HG03060 (cell line): ENCODE measurements at regions not wholly inside any gene's neighbourhood (a gene's known extent, or its start where the extent isn't known, plus 50 kb on each side); places are given as distances from the start of the nearest gene placed in this dataset.
"Not testable (repeated sequence)": the region's sequence is repeated elsewhere in the genome, so short reads cannot be mapped to it uniquely, and the experiment has no call there.

Experiments used
- ATAC-seq: cut with Tn5 transposase; IDR thresholded peaks from one replicate; pipeline ENCODE4 v1.9.1; 2021; ENCODE audit warnings: low read depth, moderate number of reproducible peaks; ENCODE audit not compliant: unreplicated experiment

DNA sequence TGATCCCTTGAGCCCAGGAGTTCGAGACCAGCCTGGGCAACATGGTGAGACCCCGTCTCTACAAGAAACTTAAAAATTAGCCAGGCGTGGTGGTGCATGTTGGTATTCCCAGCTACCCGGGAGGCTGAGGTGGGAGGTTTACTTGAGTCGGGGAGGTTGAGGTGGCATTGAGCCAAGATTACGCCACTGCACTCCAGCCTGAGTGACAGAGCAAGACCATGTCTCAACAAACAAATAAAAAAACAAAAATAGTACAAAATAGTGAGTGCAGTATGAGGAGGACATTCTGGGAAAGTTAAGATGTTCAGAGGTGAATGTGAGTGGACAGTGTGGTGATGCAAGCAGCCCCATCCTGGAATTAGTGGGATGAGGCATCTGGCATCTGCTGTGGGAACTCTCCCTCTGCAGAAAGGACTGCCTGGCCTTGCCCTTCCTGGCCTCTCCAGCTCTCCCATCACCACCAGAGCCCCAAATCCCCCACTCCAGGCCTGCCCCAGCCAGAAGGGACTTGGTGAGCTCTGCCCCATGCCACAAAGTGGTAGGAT lies 96.6 kb upstream of the PARD3 start:
- ATAC-seq = no peak

DNA sequence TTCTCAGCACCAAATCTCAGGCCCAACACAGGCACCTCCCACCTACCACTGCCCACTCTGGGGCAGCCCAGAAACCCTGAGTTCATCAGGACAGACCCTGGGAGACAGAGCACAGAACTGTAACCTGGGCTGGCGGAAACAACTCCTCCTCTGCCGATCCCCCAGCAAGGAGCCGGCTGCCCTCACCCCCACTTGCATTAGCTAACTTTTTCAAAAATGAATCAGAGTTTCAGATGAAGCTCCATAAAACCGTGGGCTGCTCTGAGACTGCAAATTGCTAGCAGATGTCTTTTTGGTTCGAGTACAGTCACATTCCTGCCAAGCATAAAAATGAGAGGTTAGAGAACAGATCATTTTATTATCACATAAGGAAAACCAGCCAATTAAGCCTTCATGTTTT lies 93.4 kb upstream of the PARD3 start:
- ATAC-seq = no peak

DNA sequence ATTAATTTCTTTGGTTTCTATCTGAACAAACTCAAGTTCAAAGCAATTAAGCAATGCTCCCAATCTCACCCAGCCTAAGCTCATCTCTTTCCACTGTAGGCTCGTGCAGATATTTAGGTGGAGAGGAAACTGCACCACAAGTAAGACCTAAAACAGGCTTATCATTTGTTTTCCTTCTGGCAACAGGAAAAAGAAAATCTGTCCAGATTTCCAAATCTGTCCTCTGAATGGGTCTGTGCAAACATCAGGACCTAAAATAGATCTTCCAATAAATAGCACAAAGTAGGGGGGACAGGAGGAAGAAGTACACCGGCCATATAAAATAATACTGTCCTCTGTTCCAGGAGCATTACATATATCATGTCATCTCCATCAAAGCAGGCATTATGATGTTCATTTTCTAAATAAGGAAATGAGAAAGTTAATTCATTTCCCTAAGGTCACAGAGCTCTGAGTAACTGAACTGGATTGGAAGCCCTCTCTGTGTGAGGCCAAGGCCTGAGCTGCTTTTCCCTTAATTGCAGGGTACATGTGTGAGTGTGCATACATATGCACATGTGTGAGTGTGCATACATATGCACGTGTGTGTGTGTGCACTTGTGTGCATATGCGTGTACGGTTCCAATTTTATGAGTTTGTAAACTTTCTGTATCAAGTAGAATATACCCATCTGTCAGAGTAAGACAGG lies 92.8 kb upstream of the PARD3 start:
- ATAC-seq = no peak

DNA sequence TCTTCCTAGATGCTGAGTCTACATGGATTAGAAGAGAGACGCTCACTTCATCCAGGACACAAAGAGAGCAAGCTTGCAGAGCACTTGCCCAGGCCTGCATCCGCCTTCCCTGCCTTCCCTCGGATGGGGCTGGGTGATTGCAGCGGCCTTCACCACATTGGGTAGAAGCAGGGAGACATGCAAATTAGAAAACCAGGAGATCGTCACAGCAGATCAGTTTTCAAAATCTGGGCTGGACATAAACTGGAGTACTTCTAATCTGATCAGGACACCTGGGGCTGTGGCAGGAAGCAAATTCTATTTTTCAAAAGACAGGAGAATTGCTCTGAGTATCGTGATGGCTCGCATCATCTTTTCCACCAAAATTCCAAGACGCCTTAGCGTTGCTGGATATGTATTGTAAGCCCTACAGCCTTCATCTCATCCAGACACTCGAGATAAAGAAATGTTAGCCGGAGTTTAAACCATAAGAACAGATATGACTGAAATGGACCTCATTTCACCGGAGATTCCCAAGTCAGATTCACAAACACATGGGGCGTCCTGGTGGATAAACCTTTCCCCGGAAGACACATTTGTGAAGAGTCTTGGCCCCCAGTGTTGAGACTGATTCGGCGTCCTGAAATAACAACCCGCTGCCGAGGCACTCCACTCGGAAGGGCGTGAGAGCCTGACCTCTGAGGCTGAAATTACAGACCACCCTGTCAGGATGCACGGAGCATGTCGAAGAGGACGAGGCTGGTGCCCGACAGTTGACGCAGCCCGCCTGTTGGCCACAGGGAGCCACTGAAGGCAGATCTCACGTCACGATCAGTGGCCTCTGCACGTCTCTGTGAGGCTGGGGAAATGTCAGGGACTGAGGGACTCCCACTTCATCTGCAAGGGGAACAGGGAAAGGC lies 91.2 kb upstream of the PARD3 start:
- no peak for ATAC-seq

DNA sequence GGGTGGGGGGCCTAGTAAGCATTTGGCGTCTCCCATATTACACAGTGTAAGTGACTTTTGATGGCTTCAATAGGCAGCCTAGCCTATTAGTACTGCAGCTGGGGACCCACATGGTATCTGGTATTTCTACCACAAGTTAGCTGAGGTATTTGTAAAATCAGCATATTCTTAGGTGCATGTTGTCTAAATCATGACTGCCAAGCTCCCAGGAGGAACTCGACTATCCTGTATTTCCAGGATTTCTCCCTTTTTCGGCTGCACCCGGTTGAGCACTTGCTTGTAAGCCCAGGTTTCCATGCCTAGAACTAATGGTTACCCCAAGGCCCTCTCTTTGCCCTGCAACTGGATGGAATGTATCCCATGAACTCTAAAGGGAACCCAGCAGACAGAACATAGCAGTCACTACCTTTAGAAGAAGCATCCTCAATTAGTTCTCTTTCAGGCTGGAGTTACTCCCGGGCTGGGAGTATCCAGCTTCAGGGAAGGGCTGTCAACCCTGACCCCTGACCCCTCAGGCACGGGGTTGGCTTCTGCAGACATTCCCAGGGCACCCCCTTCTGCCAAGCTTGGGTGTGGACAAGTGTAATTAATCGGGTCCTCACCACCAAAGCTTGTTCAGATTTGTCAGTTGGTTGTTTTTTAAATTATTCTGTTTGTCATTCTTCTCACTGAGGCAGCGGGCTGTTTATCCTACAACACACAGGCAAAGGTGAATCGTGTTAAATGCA lies 90.3 kb upstream of the PARD3 start:
- ATAC-seq = no peak

DNA sequence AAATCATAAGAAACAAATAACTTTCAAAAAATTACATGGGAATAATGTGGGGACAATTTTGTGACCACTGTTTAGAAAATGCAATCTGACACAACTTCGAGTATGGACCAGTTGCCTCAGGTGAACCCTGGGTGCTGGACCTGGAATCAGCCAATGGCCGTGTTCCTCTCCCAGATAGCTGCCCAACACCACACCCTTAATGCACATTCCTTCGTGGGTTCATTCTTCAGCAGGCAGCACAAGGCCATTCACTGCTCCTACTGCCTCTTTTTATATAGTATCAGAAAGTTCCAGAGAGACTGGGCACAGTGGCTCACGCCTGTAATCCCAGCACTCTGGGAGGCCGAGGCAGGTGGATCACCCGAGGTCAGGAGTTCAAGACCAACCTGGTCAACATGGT lies 89.1 kb upstream of the PARD3 start:
- no peak for ATAC-seq

DNA sequence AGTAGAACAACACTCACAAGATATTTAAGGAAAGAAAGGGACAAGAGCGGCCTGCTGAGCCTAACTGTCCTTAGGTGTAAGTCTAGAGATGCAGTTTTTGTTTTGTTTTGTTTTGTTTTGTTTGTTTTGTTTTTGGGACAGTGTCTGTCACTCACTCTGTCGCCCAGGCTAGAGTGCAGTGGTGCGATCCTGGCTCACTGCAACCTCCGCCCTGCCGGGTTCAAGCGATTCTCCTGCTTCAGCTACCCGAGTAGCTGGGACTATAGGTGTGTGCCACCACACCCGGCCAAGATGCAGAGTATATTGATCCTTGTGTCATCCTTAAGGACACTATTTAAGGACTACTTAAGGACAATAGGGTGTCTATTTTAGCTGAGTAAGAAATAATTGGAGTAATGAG lies 84.1 kb upstream of the PARD3 start:
- no peak for ATAC-seq

DNA sequence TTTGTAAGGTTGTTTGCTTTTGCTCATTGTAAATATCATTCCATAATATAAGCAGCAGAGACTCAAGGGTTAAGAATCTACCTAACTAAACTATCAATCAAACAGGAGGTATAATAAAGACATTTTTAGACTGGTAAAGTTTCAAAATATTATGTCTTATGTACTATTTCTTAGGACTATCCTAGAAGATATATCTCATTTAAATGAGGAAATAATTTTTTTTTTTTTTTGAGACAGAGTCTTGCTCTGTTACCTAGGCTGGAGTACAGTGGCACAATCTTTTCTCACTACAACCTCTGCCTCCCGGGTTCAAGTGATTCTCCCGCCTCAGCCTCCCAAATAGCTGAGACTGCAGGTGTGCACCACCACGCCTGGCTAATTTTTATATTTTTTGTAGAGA lies 80.9 kb upstream of the PARD3 start:
- no peak for ATAC-seq

DNA sequence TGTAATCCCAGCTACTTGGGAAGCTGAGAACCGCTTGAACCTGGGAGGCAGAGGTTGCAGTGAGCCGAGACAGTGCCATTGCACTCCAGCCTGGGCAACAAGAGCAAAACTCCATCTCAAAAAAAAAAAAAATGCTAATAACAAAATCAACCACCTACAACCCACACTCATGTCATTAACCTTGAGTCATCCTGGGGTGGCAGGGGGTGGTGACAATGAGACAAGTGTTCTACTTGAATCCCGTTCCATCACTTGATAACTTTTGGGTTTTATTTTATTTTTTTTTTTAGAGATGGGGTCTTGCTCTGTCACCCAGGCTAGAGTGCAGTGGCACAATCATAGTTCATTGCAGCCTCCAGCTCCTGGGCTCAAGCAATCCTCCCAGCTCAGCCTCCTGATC lies 80.0 kb upstream of the PARD3 start:
- not testable (repeated sequence) for ATAC-seq

DNA sequence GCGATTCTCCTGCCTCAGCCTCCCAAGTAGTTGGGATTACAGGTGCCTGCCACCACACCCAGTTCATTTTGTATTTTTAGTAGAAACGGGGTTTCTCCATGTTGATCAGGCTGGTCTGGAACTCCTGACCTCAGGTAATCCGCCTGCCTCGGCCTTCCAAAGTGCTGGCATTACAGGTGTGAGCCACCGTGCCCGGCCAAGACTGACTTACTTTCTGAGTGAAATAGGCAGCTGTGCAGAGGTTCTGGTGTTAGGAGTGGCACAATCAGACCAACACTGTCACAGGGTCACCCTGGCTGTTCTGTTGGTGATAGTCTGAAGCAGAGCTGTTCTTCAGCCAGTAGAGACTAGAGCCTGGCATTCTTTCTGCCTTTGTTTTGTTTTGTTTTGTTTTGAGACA lies 77.4 kb upstream of the PARD3 start:
- ATAC-seq = not testable (repeated sequence)

DNA sequence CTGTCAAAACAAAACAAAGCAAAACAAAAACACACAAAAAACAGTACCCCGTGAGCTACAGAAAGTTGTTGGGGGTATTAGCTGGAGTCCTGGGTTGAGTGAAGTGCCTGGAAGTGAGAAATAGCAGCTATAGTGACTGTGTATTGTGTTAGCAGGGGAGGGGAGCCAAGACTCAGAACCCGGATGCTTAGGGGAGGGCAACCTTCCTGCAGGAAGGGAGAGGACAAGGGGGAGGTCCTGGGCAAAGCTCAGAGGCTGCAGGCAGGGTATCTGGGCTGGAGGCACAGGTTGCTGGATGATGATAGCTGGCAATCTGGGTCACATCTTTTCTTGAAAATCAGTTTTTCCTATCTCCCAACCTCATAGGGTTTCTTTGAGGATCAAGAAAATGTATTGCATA lies 75.8 kb upstream of the PARD3 start:
- ATAC-seq = no peak

DNA sequence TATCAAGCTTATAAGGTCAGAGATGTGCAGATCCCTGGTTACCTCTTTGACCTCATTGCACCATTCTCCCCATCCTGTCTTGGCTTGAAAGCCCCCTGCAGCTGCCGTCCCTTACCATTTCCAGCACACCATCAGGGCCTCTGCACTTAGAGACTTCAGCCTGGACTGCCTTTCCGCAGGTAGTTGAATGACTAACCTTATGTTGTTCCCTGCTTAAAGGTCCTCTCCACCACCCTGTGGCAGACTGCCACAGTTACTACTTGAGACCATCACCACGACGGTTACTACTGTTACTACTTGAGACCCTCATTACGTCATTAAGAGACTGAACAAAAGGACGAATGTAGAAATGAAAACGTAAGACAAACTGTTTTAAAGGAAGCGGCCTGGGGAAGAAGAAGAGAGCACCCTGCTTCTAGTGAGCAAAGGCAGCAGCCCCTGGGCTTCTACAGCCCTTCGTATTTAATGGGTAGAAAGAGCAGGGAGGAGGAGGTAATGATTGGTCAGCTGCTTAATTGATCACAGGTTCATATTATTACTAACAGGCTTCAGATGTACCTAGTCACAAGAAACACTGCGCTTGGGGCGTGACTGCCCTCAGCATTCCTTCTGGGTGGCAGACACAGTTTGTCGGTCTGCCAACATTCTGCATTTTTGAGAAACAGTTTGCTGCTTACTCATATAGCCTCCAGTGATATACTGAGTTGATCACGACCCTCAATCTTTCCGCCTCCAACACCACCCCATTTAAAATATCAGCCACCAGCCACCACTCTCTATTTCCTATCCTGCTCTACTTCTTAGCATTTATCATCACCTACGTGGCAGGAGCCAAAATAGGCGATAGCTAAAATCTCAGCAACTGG lies 74.1 kb upstream of the PARD3 start:
- ATAC-seq = no peak

DNA sequence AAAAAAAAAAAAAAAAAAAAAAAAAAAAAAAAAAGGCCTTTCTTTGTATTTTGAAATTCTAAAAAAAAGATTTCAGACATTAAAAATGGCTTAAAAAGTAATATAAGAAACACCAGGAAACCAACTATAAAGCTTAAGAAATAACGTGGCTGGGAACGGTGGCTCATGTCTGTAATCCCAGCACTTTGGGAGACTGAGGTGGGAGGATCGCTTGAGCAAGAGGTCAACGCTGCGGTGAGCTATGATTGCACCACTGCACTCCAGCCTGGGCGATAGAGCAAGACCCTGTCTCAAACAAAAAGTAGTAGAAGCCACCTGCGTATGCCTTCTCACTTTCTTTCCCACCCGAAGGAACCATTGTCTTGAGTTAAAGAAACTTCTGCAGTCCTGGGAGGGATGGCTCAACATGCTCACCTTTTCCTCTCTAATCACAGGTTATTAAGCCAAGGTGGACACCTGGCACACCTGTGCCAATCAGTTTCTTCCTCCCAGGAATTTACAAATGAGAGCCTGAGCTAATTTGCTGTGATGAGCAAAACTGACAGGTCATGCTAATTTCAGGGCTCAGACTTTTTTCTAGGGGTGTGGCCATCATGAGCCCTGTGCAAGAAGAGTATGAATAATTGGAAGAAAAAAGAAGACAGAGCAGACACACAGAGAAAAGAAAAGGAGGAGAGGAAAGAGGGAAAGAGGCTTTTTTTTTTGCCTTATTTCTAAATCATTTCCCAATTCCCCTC lies 72.0 kb upstream of the PARD3 start:
- no peak for ATAC-seq

DNA sequence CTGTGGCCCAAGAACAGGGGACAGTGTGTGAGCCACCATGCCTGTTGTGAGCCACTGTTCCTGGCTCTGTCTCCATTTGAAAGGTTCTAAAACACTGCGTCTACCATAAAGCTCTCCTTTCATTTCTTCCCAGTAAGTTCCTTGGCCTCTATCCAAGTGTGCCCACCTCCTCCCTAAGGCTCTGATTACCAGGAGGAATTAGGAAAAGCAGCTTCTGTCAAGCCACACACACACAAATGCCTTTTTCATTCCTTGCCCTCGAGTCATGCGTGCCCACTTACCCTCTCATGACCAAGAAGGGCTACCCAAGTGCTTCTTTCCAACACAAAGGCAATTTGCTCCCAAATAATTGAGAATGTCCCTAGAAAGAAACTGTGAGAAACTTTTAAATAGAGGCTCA lies 70.8 kb upstream of the PARD3 start:
- no peak for ATAC-seq

DNA sequence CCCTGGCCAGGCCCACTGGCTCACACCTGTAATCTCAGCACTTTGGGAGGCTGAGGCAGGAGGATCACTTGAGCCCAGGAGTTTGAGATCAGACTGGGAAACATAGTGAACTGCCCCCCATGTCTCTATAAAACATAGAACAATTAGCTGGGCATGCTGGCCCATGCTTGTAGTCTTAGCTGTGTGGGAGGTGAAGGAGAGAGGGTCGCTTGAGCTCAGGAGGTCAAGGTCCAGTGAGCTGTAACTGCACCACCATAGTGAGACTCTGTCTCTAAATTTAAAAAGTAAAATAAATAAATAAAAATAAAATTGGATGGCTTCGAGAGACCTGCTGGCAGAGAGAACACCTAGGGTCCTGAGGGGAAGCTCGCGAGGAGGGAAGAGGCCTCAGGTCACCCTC lies 69.9 kb upstream of the PARD3 start:
- no peak for ATAC-seq

DNA sequence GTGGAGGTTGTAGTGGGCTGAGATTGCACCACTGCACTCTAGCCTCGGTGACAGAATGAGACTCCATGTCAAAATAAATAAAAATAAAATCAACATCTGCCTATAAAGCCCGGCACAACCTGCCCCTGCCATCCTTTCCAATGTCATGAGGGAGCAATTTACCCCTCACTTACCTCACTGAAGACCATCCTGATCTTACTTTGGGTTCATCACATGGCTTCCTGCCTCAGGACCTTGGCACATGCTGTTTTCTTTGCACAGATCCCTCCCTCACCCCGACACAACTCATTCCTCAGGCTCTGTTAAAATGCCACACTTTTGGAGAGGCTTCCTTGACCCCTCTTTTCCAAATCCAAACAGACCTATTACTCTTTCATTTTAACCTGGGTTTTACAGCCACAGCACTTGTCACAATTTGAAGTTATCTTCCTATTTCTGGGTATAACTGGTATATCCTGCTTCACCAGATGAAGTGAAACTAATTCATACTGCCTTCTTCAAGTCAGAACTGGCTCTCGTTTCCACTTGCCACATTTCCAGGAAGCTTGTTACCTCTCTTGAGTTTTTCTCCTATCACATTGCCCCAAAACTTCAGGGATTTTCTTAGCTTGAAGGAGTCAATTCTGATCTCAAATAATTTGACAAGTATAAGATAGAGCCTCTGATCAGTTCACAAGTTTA lies 69.3 kb upstream of the PARD3 start:
- no peak for ATAC-seq

DNA sequence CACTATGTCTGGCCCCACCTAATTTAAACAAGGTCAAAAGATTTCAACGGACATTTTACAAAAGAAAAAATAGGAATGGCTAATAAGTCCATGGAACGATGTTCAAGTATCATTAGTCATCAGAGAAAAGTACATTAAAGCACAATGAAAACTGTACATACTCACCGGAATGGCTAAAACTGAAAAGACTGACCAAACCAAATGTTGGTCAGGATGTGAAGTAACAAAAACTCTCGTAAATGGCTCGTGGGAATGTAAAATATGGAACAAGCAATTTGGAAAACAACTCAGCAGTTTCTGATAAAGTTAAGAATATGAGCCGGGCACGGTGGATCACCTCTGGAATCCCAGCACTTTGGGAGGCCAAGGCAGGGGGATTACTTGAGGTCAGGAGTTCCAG lies 65.7 kb upstream of the PARD3 start:
- no peak for ATAC-seq

DNA sequence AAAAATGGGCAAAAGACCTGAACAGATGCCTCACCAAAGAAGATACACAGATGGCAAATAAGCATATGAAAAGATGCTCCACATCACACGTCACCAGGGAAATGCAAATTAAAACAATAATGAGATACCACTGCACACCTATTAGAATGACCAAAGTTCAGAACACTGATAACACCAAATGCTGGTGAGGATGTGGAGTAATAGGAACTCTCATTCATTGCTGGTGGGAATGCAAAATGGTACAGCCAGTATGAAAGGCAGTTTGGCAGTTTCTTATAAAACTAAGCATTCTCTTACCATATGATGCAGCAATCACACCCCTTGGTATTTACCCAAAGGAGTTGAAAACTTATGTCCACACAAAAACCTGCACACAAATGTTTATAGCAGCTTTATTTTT lies 63.6 kb upstream of the PARD3 start:
- not testable (repeated sequence) for ATAC-seq

DNA sequence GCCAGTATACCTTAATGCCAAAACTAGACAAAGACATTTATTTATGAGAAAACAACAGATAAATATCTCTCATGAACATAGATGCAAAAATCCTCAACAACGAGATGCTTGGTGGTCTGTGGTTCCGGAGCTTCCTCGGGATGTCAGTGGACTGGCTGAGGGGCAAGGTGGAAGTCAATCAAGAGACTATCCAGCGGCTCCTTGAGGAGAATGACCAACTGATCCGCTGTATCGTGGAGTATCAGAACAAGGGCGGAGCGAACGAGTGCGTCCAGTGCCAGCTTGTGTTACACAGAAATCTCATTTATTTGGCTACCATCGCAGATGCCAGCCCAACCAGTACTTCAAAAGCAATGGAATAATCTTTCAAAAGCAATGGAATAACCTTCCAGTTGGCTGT lies 60.0 kb upstream of the PARD3 start:
- no peak for ATAC-seq
